A673 (cell line): ENCODE measurements at regions not wholly inside any gene's neighbourhood (a gene's known extent, or its start where the extent isn't known, plus 50 kb on each side); places are given as distances from the start of the nearest gene placed in this dataset.

Source experiments
- BruUV-seq: library from RNA; stranded (reverse); fragments of 400-500 nt; replicated peaks from 2 replicates; lab custom pipeline; 2021; lab: Mats Ljungman, UMichigan
- CTCF ChIA-PET: fragments of 300-600 bp; sonication (Branson Sonifier 250); formaldehyde crosslinking; loops from one replicate; lab custom pipeline; 2022; ENCODE audit warnings: antibody characterized with exemption; lab: Charles Lee
- POLR2A ChIA-PET: fragments of 300-600 bp; sonication (Branson Sonifier 250); formaldehyde crosslinking; loops from one replicate; lab custom pipeline; 2022; ENCODE audit warnings: antibody characterized with exemption; ENCODE audit not compliant: low non-redundant PET; lab: Charles Lee
- DNase-seq: peaks from one replicate; pipeline ENCODE4 v3.0.0-alpha.2; 2015; ENCODE audit warnings: low spot score
- H3K27ac ChIP-seq: fragments of 200-600 bp; sonication (generic); 2 replicates; pipeline ENCODE4 v1.5.1; 2016; ENCODE audit warnings: mixed run types, low read depth, mild to moderate bottlenecking, mixed read lengths, antibody characterized with exemption, low read length; ENCODE audit not compliant: poor library complexity, severe bottlenecking
- H3K27me3 ChIP-seq: fragments of 200-600 bp; sonication (generic); replicated peaks from 2 replicates; pipeline ENCODE4 v1.6.1; 2017; ENCODE audit warnings: mixed run types, low read depth, mild to moderate bottlenecking, mixed read lengths, antibody characterized with exemption, low read length; ENCODE audit not compliant: insufficient read depth, poor library complexity
- H3K36me3 ChIP-seq: fragments of 200-600 bp; sonication (generic); 2 replicates; pipeline ENCODE4 v1.6.1; 2016; ENCODE audit warnings: mixed run types, mild to moderate bottlenecking, mixed read lengths, antibody characterized with exemption, low read length; ENCODE audit not compliant: insufficient read depth, poor library complexity, severe bottlenecking
- H3K4me1 ChIP-seq: fragments of 200-600 bp; sonication (generic); 2 replicates; pipeline ENCODE4 v1.6.1; 2017; ENCODE audit warnings: mixed run types, mild to moderate bottlenecking, mixed read lengths, antibody characterized with exemption, low read length; ENCODE audit not compliant: insufficient read depth, poor library complexity, severe bottlenecking
- H3K4me3 ChIP-seq: fragments of 200-600 bp; sonication (generic); 2 replicates; pipeline ENCODE4 v1.5.1; 2016; ENCODE audit warnings: low read depth, mixed run types, mild to moderate bottlenecking, mixed read lengths, low read length; ENCODE audit not compliant: poor library complexity, severe bottlenecking
- H3K9me3 ChIP-seq: fragments of 200-600 bp; sonication (generic); 2 replicates; pipeline ENCODE4 v1.6.1; 2016; ENCODE audit warnings: mixed run types, low read depth, mild to moderate bottlenecking, mixed read lengths, antibody characterized with exemption, low read length; ENCODE audit not compliant: poor library complexity, severe bottlenecking
- EZH2 ChIP-seq: fragments of 200-600 bp; sonication (generic); IDR thresholded peaks from 2 replicates; pipeline ENCODE4 v1.6.1; 2017; ENCODE audit warnings: borderline replicate concordance, low read depth, mild to moderate bottlenecking, mixed read lengths, antibody characterized with exemption, low read length; ENCODE audit not compliant: poor library complexity, severe bottlenecking
- intact Hi-C: fragments of 100-400 bp; cut with micrococcal nuclease; formaldehyde crosslinking; loops from one replicate; pipeline ENCODE4 v1.10.0; 2022; ENCODE audit not compliant: unreplicated experiment
- TF ChIP-seq, protein P1 (sequence below): fragments of 300-800, 200-600 bp; sonication (generic); conservative IDR thresholded peaks from 2 replicates; pipeline ENCODE4 v1.5.1; 2017; ENCODE audit warnings: low read depth, mild to moderate bottlenecking, antibody characterized with exemption, low read length, moderate library complexity, mixed read lengths

DNA sequence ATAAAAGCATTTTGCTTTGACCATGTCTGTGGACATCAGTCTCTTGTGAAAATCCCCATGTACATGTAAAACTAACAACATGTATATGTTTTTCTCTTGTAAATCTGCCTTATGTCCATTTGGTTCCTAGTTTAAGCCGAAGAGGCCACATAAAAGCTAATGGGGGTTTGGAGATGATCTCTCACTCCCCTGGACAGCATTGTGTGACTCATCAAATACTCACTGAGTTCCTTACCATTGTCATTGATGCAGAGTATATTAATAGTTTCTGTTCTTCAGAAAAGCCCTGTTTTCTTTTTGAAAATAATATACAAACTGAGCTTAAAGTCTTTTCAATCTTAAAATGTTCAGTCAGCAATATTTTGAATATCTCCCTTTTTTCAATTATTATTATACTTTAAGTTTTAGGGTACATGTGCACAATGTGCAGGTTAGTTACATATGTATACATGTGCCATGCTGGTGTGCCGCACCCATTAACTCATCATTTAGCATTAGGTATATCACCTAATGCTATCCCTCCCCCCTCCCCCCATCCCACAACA, 536.7 kb upstream of the HTR2A start:
- TF ChIP-seq EZH2, result no peak
- TF ChIP-seq, protein P1, sequence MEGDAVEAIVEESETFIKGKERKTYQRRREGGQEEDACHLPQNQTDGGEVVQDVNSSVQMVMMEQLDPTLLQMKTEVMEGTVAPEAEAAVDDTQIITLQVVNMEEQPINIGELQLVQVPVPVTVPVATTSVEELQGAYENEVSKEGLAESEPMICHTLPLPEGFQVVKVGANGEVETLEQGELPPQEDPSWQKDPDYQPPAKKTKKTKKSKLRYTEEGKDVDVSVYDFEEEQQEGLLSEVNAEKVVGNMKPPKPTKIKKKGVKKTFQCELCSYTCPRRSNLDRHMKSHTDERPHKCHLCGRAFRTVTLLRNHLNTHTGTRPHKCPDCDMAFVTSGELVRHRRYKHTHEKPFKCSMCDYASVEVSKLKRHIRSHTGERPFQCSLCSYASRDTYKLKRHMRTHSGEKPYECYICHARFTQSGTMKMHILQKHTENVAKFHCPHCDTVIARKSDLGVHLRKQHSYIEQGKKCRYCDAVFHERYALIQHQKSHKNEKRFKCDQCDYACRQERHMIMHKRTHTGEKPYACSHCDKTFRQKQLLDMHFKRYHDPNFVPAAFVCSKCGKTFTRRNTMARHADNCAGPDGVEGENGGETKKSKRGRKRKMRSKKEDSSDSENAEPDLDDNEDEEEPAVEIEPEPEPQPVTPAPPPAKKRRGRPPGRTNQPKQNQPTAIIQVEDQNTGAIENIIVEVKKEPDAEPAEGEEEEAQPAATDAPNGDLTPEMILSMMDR, result no peak
- intact Hi-C loops, result no loop called here
- Histone ChIP-seq H3K4me3 (no peak overlapping the region), H3K36me3 (no peaks in the 10 kb centered on the region), H3K27ac (no peak overlapping the region), H3K4me1 (no peaks in the 10 kb centered on the region), H3K9me3 (no peaks in the 10 kb centered on the region), H3K27me3 (no peaks in the 10 kb centered on the region)
- DNase-seq, result no peak
- ChIA-PET CTCF (no interaction called here), POLR2A (no interaction called here)
- no TSS peak for BruUV-seq

DNA sequence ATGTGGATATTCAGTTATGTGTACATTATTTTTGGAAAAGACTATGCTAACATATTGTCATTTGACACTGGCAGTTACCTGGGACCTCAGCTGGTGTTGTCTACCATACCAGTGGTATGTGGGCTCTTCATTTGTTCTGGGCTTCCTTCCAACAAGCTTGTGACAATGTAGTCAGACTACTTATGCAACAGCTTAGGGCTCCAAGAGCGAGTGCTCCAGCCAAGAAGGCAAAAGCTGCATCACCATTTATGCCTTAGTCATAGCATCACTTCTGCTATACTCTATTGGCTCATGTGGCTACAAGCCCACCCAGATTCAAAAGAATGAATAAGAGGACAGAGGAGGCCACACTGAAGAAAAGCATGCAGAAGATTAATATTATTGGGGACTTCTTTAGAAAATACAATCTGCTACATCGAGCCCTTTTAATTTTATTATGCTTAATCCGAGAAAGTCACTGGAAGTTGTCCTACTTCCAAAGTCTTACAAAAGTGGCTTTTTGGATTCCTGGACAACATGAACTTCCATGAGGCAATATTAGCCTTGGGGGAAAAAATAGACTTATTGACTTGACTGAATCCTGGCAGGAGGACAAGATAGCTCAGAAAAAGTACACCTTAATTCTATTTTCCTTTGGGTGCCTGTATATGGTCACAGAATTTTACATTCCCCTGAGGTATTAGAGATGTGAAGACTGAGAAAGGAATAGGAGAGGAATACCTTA, 529.4 kb upstream of the HTR2A start:
- H3K9me3 ChIP-seq, result no peaks in the 10 kb centered on the region
- CTCF ChIA-PET, result no interaction called here
- no peak for DNase-seq
- intact Hi-C loops, result no loop called here
- H3K36me3 ChIP-seq, result no peaks in the 10 kb centered on the region
- H3K4me1 ChIP-seq, result no peaks in the 10 kb centered on the region
- TF ChIP-seq, protein P1, result no peak
- no peak for TF ChIP-seq EZH2
- peaks cover 15% of the 10 kb centered on the region for H3K27me3 ChIP-seq
- POLR2A ChIA-PET, result no interaction called here
- no peak overlapping the region for H3K27ac ChIP-seq
- no TSS peak for BruUV-seq
- H3K4me3 ChIP-seq, result no peak overlapping the region

DNA sequence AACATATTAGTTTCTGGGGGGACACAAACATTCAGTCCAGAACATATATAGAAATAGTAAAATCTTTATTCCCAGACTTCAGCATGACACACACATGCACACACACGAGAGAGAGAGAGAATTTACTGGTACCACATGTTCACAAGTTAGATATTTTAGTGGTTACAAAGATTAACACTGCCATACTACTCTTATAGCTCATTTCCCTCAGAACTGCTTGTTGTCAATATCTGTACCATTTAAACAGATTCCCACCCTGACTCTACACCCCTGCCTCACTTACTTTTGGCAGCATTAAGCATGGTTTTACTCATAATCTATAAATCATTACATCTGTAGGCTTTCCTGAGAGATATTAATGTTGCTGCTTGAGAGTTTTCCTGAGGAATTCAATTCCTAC, 524.7 kb upstream of the HTR2A start:
- no peaks in the 10 kb centered on the region for H3K4me1 ChIP-seq
- no TSS peak for BruUV-seq
- TF ChIP-seq EZH2, result no peak
- TF ChIP-seq, protein P1, result no peak
- POLR2A ChIA-PET, result no interaction called here
- peaks cover 12% of the 10 kb centered on the region for H3K27me3 ChIP-seq
- no peaks in the 10 kb centered on the region for H3K9me3 ChIP-seq
- intact Hi-C loops, result no loop called here
- no peak overlapping the region for H3K4me3 ChIP-seq
- DNase-seq, result no peak
- CTCF ChIA-PET, result no interaction called here
- no peaks in the 10 kb centered on the region for H3K36me3 ChIP-seq
- H3K27ac ChIP-seq, result no peak overlapping the region
